ENCODE measurements at regions not wholly inside any gene's neighbourhood (a gene's known extent, or its start where the extent isn't known, plus 50 kb on each side); places are given as distances from the start of the nearest gene placed in this dataset.

DNA sequence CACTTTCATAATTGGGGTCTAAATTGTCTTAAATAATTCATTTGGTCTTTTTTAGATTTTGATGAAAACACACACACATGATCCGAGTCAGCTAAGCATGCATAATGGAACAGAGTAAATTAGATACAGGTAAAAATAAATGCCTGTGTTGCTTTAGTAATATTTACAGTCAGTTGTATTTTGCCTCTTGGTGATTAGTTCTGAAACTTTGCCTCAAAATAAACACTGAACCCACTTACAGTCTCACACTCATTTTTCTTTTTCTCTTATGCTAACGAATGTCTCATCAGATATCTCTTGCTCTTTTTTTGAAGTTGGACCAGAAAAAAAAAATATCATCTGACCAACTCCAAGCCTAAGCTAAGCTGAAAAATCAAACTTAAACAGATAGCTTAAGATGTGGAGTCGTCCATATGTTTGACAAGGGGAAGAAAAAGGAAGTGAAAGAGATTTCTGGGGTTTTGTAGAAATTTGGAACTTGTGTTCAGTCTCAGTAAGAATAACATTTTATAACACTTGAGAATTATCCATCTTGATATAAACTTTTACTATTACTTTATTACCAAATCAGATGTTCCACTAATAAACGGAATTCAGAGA is 592.5 kb downstream of the RPL10L start:
- TF ChIP-seq TAF1 (IDR thresholded peaks at IDR 0.05; ENCODE audit: low read depth) (no peak), RAD21 (conservative IDR thresholded peaks at IDR 0.05) (no peak), POLR2AphosphoS5 (IDR thresholded peaks at IDR 0.05) (no peak), EP300 (conservative IDR thresholded peaks at IDR 0.05; ENCODE audit: poor library complexity, severe bottlenecking) (no peak), MXI1 (conservative IDR thresholded peaks at IDR 0.05; ENCODE audit: poor library complexity, severe bottlenecking) (no peak), EZH2 (IDR thresholded peaks at IDR 0.05; ENCODE audit: borderline replicate concordance, insufficient read depth, low read length, poor library complexity, severe bottlenecking) (no peak), REST (IDR thresholded peaks at IDR 0.05; ENCODE audit: borderline replicate concordance) (no peak), SMC3 (conservative IDR thresholded peaks at IDR 0.05; ENCODE audit: poor library complexity) (no peak)
- TF ChIP-seq, protein P1, sequence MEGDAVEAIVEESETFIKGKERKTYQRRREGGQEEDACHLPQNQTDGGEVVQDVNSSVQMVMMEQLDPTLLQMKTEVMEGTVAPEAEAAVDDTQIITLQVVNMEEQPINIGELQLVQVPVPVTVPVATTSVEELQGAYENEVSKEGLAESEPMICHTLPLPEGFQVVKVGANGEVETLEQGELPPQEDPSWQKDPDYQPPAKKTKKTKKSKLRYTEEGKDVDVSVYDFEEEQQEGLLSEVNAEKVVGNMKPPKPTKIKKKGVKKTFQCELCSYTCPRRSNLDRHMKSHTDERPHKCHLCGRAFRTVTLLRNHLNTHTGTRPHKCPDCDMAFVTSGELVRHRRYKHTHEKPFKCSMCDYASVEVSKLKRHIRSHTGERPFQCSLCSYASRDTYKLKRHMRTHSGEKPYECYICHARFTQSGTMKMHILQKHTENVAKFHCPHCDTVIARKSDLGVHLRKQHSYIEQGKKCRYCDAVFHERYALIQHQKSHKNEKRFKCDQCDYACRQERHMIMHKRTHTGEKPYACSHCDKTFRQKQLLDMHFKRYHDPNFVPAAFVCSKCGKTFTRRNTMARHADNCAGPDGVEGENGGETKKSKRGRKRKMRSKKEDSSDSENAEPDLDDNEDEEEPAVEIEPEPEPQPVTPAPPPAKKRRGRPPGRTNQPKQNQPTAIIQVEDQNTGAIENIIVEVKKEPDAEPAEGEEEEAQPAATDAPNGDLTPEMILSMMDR (IDR thresholded peaks at IDR 0.05; ENCODE audit: poor library complexity, severe bottlenecking) = no peak
- H3K79me2 ChIP-seq (replicated peaks; ENCODE audit: insufficient read depth, low read length) = no peaks in the 10 kb centered on the region
- H3K36me3 ChIP-seq (ENCODE audit: insufficient read depth, low read length) = no peaks in the 10 kb centered on the region
- H3K27me3 ChIP-seq (ENCODE audit: insufficient read depth, low read depth, low read length) = no peaks in the 10 kb centered on the region
- H3K4me3 ChIP-seq (ENCODE audit: low read length) = no peak overlapping the region
- H2AFZ ChIP-seq (ENCODE audit: low read depth, low read length) = no peak overlapping the region
- H3K4me2 ChIP-seq (ENCODE audit: low read length) = no peak overlapping the region
- no peak overlapping the region for H3K27ac ChIP-seq (ENCODE audit: low read length)
- H3F3A ChIP-seq (ENCODE audit: insufficient read depth, low read length, poor library complexity, severe bottlenecking) = no peaks in the 10 kb centered on the region
- H4K20me1 ChIP-seq (ENCODE audit: insufficient read depth) = no peaks in the 10 kb centered on the region
- H3K9ac ChIP-seq (ENCODE audit: low read length) = no peak overlapping the region
- no peaks in the 10 kb centered on the region for H3K9me2 ChIP-seq (ENCODE audit: insufficient read depth, low read length)
- no peaks in the 10 kb centered on the region for H3K9me3 ChIP-seq (ENCODE audit: low read length)

- Histone ChIP-seq H3K4me2 (ENCODE audit: low read length) (no peak overlapping the region), H3K9ac (ENCODE audit: low read length) (no peak overlapping the region), H3K9me3 (ENCODE audit: low read length) (no peaks in the 10 kb centered on the region), H3F3A (ENCODE audit: insufficient read depth, low read length, poor library complexity, severe bottlenecking) (no peaks in the 10 kb centered on the region), H2AFZ (ENCODE audit: low read depth, low read length) (no peak overlapping the region), H3K4me3 (ENCODE audit: low read length) (no peak overlapping the region), H3K9me2 (ENCODE audit: insufficient read depth, low read length) (no peaks in the 10 kb centered on the region), H3K27ac (ENCODE audit: low read length) (no peak overlapping the region), H3K79me2 (replicated peaks; ENCODE audit: insufficient read depth, low read length) (no peaks in the 10 kb centered on the region), H3K36me3 (ENCODE audit: insufficient read depth, low read length) (no peaks in the 10 kb centered on the region), H4K20me1 (ENCODE audit: insufficient read depth) (no peaks in the 10 kb centered on the region), H3K27me3 (ENCODE audit: insufficient read depth, low read depth, low read length) (no peaks in the 10 kb centered on the region)
- no peak for TF ChIP-seq RAD21 (conservative IDR thresholded peaks at IDR 0.05)
- TF ChIP-seq MXI1 (conservative IDR thresholded peaks at IDR 0.05; ENCODE audit: poor library complexity, severe bottlenecking) = no peak
- TF ChIP-seq SMC3 (conservative IDR thresholded peaks at IDR 0.05; ENCODE audit: poor library complexity) = no peak
- no peak for TF ChIP-seq EP300 (conservative IDR thresholded peaks at IDR 0.05; ENCODE audit: poor library complexity, severe bottlenecking)
- no peak for TF ChIP-seq REST (IDR thresholded peaks at IDR 0.05; ENCODE audit: borderline replicate concordance)
- no peak for TF ChIP-seq POLR2AphosphoS5 (IDR thresholded peaks at IDR 0.05)
- TF ChIP-seq EZH2 (IDR thresholded peaks at IDR 0.05; ENCODE audit: borderline replicate concordance, insufficient read depth, low read length, poor library complexity, severe bottlenecking) = no peak
- TF ChIP-seq TAF1 (IDR thresholded peaks at IDR 0.05; ENCODE audit: low read depth) = no peak
- TF ChIP-seq, protein P1 (IDR thresholded peaks at IDR 0.05; ENCODE audit: poor library complexity, severe bottlenecking) = no peak
Observed at GRCh38 chr14:46057799-46058198, 593.8 kb downstream of the RPL10L start.

All from neural cell (in vitro differentiated cells).